Activated CD4-positive, alpha-beta T cell treated with anti-CD3 and anti-CD28 coated beads, Interleukin-2, amount 50 U/mL, for 16 hours (primary cell): ENCODE measurements at regions not wholly inside any gene's neighbourhood (a gene's known extent, or its start where the extent isn't known, plus 50 kb on each side); places are given as distances from the start of the nearest gene placed in this dataset.

Source experiments
- DNase-seq: peaks from one replicate; pipeline ENCODE4 v3.0.0-alpha.2; 2020

GRCh38 chr7:54622696-54623309, 80.6 kb downstream of the VSTM2A start:
- DNase-seq = no peak
